Inferior parietal cortex (tissue), 1 donor: ENCODE measurements at regions not wholly inside any gene's neighbourhood (a gene's known extent, or its start where the extent isn't known, plus 50 kb on each side); places are given as distances from the start of the nearest gene placed in this dataset.

Source experiments
- DNase-seq: peaks from one replicate; pipeline ENCODE4 v3.0.0-alpha.2; 2016; ENCODE audit errors: extremely low spot score

DNA sequence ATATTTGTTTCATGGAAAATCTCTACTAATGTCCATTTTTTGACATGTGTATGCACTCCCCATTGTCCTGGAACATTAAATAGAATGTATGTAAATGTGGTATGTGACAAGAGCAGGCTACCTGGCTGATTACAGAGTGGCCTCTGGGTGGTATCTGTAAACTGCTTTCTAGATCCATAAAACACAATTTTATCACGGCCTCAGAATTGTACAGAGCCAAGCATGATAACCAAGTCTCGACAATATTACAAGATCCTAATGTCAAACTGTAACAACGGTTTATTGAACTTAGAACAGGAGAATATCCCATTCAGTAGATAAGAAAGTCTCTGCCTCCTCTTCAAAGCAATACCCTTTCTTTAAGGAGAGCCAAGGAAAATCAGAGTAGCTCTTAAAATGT lies 212.4 kb downstream of the PCDH7 start:
- no peak for DNase-seq

DNA sequence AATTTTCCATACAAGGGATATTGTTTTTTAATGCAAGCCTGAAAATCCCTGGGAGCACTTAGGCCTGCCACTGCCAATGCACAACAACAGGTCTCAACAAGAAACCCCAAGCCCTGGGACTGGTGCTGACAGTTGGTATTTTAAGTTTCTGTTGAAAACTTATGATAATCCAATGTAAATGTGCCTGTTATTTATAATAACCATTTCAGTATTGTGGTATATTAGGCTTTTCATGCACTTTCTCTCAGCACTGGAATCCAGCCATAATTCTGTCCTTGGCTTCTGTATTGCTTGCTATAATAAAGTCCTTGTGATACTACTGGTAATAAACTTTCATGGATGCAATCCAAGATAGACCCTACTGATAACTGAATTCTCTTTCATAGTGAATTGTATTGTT lies 218.9 kb downstream of the PCDH7 start:
- DNase-seq: no peak

DNA sequence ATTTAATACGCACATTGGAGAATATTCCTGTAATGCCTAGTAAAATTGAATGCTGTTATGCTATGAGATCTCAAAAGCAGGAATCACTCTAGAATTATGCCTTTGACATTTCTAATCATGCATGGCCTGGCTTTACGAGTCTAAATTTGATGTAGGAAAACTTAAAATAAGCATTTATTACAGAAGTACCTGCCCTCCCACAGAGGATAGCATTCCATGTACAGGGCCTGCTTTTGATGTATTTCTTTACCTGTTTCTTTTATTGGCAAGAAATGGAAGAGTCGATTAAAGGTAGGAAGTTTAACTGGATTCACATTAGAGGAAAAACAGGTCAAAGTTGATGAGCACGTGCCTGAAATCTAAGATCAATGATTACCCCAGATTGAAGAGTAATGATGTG lies 219.5 kb downstream of the PCDH7 start:
- no peak for DNase-seq

DNA sequence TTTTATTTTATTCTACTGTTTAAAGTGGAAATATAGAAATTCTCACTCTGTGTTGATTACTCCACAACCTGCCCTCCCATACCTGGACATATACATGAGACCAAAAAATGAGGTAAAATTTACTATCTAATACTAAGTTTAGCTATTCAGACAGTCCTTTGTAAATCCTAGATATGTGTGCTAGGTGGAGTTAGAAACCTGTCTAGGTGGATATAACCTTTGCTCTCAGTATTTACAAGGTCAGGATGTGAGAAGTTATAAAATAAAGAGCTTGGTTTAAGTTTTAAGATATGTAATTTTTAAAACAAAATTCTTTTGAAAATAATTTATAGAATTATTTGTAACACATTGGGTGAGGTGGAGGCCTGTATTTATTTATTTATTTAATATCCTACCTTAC lies 221.5 kb downstream of the PCDH7 start:
- DNase-seq: no peak

DNA sequence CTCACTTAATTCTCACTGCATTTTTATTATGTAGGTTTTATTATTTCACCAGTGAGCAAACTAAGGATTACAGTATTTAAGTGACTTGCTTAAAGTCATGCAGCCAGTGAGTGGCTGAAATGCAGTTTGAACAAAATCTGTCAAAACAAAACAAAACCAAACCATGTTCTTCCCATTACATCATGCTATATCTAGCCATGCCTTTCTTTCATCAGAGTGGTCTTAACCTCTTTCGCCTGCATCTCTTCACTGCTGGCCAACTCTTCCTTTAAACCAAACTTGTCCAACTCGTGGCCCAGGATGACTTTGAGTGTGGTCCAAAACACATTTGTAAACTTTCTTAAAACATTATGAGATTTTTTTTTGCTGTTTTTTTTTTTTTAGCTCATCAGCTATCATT lies 223.2 kb downstream of the PCDH7 start:
- no peak for DNase-seq

DNA sequence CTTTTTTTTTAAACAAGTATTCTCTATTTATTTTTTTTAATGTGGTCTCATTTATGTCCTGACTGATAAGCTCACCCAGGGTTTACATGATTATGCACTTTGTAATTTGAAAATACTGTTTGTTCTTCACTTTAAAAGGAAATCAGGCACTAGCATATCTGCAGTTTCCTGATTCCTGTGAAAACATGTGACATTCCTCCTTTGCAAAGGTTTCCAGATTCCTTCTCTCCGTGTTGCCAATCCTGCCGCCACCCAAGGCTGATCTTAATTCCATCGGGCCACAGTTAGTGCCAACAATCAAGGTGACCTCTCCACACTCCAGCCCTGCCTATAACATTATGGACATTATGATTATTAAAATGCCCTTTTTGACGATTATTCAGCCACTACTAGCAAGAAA lies 225.4 kb downstream of the PCDH7 start:
- DNase-seq: no peak

DNA sequence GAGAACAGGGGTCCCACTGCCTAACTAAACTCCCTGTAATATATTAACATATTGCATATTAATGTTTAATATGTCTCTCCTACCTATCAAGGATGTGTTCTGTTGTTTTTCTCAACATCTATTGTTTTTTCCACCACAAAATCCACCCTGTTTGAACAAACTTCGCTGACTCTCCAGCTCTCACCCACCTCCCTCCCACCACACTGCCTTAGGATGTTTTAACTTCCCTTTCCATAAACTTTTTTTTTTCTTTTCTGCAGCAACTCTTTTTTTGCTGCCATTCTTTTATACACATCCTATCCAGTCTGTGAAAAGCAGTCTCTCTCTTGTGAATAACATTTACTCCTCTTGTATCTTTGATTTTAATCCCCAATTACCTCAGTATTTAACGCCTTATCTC lies 226.1 kb downstream of the PCDH7 start:
- no peak for DNase-seq

DNA sequence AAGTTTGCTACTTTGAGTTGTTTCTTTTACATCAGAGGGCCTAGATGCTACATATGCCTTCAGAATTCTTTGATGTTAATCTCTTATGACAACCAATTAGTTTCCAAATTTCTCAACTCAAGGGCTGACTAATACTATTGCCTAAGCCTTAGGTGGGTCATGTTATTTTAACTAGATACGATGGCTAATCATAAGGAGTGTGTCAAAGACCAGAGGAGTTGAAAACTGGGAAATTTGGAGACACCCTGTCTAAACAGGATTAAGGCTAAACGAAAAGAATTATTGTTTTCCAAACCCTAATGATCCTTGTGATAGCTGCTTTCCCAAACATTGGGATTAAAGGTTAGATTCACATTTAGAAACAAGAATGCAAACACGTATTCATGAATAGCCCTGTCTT lies 228.5 kb downstream of the PCDH7 start:
- no peak for DNase-seq

DNA sequence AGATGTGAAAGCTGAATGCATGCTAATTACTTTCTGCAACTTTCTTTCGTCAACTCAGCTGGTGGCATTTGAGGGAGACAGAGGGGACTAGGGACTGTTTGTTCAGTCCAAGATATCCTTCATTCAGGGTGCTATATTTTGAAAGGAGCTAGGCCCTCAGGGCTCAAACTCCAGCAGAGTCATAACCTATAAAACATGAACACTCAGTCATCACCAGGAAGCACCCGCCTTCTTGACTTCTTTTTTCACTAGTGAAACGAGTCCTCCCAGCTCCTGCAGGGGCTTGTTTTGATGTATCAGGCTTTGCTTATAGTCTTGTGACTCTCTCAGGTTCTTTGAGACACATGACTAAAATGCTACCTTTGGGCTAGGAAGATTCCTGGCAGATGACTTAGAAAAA lies 230.6 kb downstream of the PCDH7 start:
- DNase-seq: no peak

DNA sequence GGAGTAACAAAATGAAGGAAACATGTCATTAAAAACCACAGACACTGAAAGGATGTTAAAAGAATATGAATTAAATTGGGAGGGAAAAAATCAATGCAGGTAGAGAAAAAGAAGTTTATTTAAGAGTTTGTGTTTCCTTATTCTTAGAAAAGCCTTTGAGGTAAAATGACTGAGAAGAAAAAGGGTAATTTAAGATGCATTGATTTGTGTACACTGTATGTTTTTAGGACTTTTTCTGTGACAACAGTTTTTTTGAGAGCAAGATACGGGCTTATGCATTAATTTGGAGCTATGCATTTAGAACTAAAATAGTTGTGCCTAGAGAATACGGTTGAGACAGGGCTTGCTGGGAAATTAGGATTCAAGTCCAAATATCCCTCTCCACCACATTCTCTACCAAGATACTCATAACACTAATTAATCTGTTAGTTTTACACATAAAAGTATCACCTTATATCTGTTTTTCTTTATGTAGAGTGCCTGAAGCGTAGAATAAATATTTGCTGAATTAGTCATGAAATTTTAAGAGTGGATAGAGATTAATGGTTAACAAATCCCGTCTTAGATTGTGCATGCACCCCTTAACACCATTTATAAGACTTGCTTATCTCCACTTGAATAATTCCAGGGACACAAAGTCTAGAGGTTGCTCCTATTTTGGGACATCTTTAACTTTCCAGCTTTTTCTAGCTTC lies 232.5 kb downstream of the PCDH7 start:
- DNase-seq: no peak

DNA sequence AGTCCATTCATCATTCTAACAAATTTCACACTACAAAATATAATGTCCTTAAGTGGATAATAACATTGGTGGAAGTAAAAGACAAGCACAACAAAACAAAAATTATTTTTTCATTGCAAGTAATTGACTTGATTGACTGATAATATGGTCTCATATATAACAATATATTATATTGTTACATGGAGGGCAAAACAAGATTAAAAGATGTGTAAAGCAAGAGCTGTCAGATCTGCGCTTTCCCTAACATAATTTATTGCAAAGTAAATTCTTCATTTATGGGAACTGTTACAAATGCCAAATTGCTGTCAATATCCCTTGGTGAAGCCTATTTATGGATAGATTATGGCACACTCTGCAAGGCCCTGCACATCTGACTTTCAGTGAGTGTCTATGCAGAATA lies 233.6 kb downstream of the PCDH7 start:
- DNase-seq: no peak

DNA sequence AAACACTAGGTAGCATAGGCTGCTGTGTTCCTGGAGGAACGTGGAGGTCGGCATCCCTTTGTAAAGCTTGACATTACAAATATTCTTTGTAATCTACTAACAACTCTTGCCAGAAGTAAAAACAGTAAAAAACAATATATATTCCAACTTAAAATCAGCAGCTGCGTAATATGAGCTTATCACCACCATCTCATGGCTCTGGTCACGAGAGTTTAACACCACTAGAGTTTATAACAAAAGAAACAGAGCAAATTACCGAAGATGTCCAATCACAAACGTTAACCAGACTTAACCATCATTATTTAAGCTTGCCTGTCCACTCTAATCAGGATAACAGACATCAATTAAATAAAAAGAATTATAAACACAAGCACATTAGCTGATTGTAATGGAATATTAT lies 236.7 kb downstream of the PCDH7 start:
- DNase-seq: no peak

DNA sequence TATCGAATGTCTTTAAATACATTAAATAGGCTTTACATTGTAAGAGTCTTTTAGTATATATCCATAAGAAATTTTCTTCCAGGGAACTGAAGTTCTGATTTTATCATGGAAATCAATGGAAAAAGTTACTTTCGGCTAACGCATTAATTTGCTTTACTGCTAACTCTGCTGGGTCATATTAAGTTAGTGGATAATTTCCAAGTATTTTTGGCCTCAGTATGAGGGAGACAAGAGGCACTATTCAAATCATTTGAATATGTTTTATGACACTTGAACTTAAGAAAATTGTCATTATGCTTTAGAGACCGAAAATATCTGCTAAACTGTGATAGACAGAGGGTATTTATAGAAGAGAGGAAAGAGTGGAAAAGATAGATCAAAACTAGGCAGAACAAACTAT lies 237.5 kb downstream of the PCDH7 start:
- no peak for DNase-seq

DNA sequence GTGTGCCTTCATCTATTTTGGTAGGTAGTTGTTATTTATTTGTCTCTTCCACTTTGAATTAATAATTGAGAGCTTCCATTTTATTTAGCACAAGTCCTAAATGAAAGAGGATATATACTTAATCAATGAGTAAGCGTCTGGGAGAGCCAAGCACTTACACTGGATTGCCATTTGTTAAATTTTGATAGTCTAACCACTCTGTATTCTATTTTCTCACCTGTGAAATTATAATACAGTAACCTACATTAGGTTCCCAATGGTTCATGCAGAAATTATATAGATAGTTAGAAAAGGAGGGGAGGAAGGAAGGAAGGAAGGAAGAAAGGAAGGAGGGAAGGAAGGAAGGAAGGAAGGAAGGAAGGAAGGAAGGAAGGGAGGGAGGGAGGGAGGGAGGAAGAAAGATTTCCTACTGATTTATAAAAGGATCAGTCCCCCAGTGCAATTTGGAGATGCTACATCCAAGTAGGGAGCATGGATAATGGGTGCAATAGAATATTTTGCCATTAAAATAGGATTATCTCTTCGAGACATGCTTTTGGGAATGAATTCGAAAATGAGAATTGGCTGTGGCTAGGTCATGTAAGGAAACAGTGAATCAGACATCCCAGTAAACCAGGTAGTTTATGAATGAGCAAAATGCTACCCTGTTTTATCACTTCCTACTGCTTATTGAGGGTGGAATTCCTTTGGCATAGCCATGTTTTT lies 239.8 kb downstream of the PCDH7 start:
- DNase-seq: no peak

DNA sequence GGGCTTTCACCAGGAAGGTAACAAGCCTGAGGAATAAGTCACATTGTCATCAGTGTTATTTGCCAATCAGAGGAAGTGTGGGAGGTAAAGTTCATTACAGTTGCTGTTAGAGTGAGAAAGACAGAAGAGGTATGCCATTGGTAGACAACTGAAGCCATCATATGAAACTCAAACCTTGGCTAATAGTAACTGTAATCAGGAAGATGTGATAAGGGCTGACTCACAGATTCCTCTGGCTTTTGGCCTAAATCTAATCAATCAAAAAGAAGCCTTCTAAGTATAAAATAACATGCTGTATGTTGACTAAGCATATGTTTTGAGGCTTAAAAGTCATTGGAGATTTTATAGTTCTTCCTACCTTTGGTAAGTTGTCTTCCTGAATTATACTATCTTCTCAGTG lies 242.8 kb downstream of the PCDH7 start:
- DNase-seq: no peak

DNA sequence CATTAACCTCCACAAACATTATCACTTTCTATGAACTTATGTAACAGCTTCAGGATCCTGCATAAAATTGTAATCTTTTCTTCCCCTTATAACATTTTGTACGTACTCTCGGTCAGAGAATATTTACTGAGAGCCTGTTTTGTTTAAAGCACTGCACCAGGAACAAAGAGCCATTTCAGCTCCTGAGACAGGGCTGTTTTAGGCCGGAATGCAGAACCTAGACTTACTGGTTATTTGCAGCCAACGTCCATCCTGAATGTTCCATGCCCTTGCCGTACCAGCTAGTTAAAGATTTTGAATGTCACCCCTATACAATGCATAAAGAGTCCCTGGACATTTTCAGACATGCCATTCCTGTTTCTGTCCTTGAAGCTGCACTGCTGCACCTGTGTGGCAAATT lies 248.8 kb downstream of the PCDH7 start:
- DNase-seq: no peak

DNA sequence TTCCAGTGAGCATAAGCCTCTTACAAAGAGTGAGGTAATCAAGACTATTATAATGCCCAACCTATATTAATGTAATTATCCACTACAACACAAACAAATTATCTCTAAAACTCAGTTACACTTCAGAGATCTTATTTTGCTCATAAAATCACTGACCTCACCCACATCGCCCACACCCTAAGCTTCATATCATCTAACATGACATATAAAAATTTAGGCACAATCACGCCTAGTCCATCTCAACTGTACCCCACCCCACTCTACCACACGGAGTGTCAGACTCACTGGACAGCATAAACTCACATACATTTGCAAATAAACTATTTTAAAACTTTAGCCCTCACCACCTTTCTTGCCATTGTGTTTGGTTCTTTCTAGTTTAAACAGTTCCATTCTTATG lies 252.4 kb downstream of the PCDH7 start:
- DNase-seq: no peak

DNA sequence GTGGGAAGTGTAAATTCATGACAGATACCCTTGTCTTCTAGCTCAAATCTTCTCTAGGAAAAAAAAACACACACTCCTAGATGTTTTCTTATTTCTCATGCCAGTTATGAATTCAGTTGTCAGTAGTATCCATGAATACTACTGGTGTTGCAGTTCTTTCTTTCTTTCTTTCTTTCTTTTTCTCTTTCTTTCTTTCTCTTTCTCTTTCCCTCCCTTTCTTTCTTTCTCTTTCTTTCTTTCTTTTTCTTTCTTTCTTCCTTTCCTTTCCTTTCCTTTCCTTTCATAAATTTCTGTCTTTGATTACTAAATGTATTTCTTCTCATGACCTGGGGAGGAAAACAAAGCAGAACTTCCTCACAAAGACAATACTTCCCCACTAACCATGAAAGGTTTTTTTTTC lies 253.8 kb downstream of the PCDH7 start:
- no peak for DNase-seq

DNA sequence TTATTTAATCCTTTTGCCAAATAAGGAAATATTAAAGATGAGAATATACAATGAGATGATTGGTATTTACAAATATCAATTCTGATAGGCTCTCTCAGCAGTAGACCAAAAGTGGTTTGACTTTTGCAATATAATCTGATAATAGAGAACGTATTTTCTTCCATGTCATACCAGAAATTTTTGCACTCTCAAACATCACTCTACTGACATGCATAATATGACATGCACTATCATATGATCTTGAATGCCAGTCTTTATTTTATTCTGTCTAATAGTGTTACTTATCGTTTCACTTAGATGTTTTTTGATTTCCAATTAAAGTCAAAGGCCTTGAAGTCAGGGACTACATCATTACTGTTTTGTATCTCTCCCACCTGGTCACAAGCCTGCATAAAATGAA lies 259.2 kb downstream of the PCDH7 start:
- DNase-seq: no peak

DNA sequence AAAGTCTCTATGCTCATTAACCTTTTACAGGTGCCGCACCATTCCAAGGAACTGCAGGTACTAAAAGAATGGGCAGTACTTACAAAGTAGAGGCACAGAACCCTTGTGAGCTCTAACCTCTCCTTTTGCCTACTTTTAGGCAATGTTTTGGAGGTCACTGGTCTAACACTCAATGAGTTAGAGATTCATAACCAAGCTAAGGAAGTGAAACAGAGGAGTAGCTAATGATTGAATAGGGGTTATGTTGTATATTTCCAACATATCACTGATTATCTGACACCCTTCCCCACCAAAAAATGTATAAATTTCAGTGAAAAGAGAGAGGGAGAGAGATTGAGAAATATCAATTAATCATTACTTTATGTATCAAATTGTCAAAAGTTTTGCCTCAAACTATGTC lies 269.3 kb downstream of the PCDH7 start:
- DNase-seq: no peak

DNA sequence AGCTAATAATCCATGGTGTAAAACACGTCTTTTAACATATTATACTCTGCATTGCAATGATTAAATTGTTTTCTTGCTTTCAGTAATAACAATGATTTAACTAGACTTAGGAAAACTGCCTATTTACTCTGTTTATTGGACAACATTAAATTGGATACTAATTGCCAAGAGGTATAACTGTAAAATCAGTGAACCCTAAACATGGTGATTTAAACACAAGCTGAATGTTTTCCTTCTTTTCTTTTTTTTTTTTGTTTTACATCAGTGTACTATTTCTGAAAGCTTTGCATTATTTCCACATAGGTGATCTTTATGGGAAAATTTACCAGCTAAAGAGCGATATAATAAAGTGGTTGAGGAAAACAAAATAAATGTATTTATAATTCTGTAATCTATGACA lies 276.7 kb downstream of the PCDH7 start:
- no peak for DNase-seq

DNA sequence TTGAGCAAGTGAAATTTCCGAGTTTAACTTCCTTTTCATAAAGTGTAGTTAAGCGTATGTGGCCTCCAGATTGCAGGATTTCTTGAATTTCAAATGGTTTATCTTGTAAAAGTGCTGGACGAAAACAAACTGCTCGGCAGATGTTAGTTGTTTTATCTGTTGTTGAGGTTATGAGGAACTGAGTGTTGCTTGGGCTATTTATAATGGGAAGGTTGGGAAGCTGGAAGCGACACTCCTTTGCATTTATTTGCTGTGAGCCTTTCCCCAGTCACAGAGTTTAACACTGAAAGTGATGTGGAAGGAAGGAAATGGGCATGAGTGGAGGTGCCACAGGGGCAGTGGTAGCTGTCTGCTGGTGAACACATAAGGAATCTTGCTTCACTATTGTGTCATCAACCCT lies 284.9 kb downstream of the PCDH7 start:
- DNase-seq: no peak

DNA sequence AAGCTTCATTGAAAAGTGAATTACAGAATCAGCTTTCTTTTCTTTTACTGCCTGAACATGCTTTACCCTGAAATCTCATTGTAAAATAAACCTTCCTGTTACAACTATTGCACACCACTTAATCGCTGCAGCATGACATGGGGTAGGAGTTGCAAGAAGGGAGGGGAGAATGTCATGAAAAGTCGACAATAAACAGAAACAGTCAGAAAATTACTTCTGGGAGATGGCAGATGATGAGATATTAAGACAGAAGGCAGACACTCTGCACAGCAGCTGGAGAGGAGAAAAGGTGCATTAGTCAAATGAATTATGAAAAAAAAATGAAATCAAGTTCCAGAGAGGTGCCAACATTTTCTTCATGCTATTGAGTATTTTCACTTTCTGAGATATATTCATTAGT lies 287.7 kb downstream of the PCDH7 start:
- DNase-seq: no peak

DNA sequence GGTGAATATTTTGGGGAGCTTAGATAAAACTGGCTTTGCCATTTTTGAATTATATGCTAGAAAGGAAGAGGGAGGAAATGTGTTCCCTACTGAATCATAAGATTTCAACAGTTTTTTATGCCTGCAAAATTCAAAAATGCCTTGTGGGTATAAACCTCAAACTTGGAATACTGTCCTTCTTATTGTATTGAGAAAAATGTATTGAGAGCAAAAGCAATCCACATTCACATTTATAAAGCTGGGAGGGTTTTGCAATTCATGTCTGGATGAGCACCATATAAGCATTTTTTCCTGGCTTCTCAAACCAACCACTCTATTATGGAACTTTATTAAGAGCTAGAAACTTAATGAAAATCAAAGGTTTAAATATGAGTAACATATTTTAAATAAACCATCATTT lies 289.8 kb downstream of the PCDH7 start:
- no peak for DNase-seq
